ENCODE measurements at regions not wholly inside any gene's neighbourhood (a gene's known extent, or its start where the extent isn't known, plus 50 kb on each side); places are given as distances from the start of the nearest gene placed in this dataset.

GRCh38 chr5:31137676-31138075 is 55.8 kb upstream of the CDH6 start:
- no peak for DNase-seq (ENCODE audit: low read depth)

- no peak for DNase-seq (ENCODE audit: low read depth)
These were observed 57.9 kb upstream of the CDH6 start for GRCh38 chr5:31135542-31135941.

- no peak for DNase-seq (ENCODE audit: low read depth)
These were observed 60.0 kb upstream of the CDH6 start for GRCh38 chr5:31133488-31133887.

GRCh38 chr5:31131381-31131891 is 62.0 kb upstream of the CDH6 start:
- DNase-seq (ENCODE audit: low read depth), result no peak

GRCh38 chr5:31130676-31131075 is 62.8 kb upstream of the CDH6 start:
- DNase-seq (ENCODE audit: low read depth), result no peak

- DNase-seq (ENCODE audit: low read depth), result no peak
These were observed 68.7 kb upstream of the CDH6 start for GRCh38 chr5:31124651-31125305.

GRCh38 chr5:31124026-31124425 is 69.5 kb upstream of the CDH6 start:
- DNase-seq (ENCODE audit: low read depth), result no peak

- DNase-seq (ENCODE audit: low read depth), result no peak
These were observed 70.2 kb upstream of the CDH6 start for GRCh38 chr5:31122998-31123951.

- DNase-seq (ENCODE audit: low read depth), result no peak
These were observed 72.3 kb upstream of the CDH6 start for GRCh38 chr5:31121224-31121623.

- DNase-seq (ENCODE audit: low read depth), result no peak
These were observed 72.9 kb upstream of the CDH6 start for GRCh38 chr5:31120642-31120948.

- no peak for DNase-seq (ENCODE audit: low read depth)
These were observed 73.4 kb upstream of the CDH6 start for GRCh38 chr5:31119938-31120641.

- DNase-seq (ENCODE audit: low read depth), result no peak
These were observed 76.9 kb upstream of the CDH6 start for GRCh38 chr5:31116466-31117031.

- DNase-seq (ENCODE audit: low read depth), result no peak
These were observed 78.7 kb upstream of the CDH6 start for GRCh38 chr5:31114817-31115216.

- no peak for DNase-seq (ENCODE audit: low read depth)
These were observed 79.7 kb upstream of the CDH6 start for GRCh38 chr5:31113666-31114350.

- no peak for DNase-seq (ENCODE audit: low read depth)
These were observed 80.4 kb upstream of the CDH6 start for GRCh38 chr5:31113101-31113500.

GRCh38 chr5:31107091-31107518 is 86.4 kb upstream of the CDH6 start:
- no peak for DNase-seq (ENCODE audit: low read depth)

GRCh38 chr5:31106691-31107090 is 86.8 kb upstream of the CDH6 start:
- DNase-seq (ENCODE audit: low read depth), result no peak

- DNase-seq (ENCODE audit: low read depth), result no peak
These were observed 87.2 kb upstream of the CDH6 start for GRCh38 chr5:31106278-31106677.

- DNase-seq (ENCODE audit: low read depth), result no peak
These were observed 88.7 kb upstream of the CDH6 start for GRCh38 chr5:31104775-31105174.

- DNase-seq (ENCODE audit: low read depth), result no peak
These were observed 92.6 kb upstream of the CDH6 start for GRCh38 chr5:31100781-31101310.

- DNase-seq (ENCODE audit: low read depth), result no peak
These were observed 93.4 kb upstream of the CDH6 start for GRCh38 chr5:31100047-31100575.

Data from forelimb muscle (tissue), 1 donor.